GM12864 (cell line): ENCODE measurements at regions not wholly inside any gene's neighbourhood (a gene's known extent, or its start where the extent isn't known, plus 50 kb on each side); places are given as distances from the start of the nearest gene placed in this dataset.

ENCODE experiments used
- DNase-seq: peaks from one replicate; pipeline ENCODE4 v3.0.0-alpha.2; 2011; ENCODE audit warnings: low read depth
- H3K4me3 ChIP-seq: 2 replicates; pipeline ENCODE4 v1.5.1; 2011; ENCODE audit warnings: mild to moderate bottlenecking, low read depth, low read length, control low read depth
- CTCF ChIP-seq: IDR thresholded peaks from 2 replicates; pipeline ENCODE4 v1.5.1; 2011; ENCODE audit warnings: low read depth, mild to moderate bottlenecking, moderate library complexity, low read length, control low read depth, inconsistent platforms; ENCODE audit errors: missing control alignments

GRCh38 chr20:10752206-10752605 is 78.4 kb upstream of the JAG1 start:
- no peak for DNase-seq
- no peak overlapping the region for H3K4me3 ChIP-seq
- no peak for TF ChIP-seq CTCF

- no peak for TF ChIP-seq CTCF
- no peak overlapping the region for H3K4me3 ChIP-seq
- DNase-seq = no peak
These were observed 81.0 kb upstream of the JAG1 start for GRCh38 chr20:10754824-10755223.

GRCh38 chr20:10758446-10758845 is 84.6 kb upstream of the JAG1 start:
- no peak overlapping the region for H3K4me3 ChIP-seq
- DNase-seq = no peak
- TF ChIP-seq CTCF = no peak

DNA sequence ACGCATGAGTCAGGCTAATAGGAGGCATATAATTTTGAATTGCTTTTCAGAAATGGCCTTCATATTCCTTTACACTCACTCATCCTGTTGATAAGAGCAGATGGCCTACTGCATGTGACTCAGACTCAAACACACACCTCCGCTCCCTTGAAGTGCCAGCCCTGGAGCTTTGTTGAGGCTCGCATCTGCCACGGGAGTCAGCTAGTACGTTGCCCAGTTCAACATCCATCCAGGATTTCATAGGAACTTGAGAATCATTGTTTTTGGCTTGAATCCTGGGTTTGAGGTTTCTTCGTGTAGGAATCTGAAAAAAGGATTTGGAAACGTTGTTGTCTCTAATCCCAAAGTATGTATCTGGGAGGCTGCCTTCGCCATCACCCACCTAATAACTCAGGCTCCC is 87.4 kb upstream of the JAG1 start:
- no peak for TF ChIP-seq CTCF
- DNase-seq = no peak
- no peak overlapping the region for H3K4me3 ChIP-seq

DNA sequence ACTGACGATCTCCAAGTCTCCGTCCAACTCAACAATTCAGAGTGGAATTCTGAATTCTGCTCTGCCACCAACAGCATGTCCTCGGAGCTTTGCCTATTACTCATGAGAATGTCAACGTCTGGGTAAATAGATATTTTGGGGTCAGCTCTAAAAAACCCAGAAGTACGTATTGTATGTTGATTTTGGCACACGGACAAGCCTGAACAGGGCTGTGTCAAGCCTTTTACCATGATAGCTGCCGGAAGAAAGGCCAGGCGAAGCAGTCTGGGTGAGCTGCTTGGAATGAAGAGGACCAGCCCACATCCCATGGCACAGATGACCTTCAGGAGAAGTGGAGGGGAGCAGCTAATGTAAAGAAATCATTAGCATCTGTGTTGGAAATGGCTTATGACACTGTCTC is 88.0 kb upstream of the JAG1 start:
- no peak for DNase-seq
- H3K4me3 ChIP-seq = no peak overlapping the region
- no peak for TF ChIP-seq CTCF

DNA sequence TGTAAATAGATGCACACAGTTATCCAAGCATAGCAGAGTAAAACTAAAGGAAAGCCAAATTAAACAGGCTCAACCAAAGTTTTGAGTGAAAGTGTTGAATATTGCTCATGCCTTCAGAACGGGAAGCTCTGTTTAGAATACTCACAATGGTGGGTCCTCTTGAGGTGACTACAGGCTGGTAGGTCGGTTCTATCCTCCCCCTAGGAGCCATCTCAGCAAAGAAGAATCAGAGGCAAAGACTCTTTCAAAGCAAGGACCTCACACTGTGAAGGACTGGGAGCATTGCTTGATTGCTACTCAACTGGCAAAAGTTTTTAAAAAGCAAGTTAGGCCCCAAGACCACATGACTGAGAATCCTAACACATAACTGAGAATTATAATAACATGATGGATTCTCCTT is 88.4 kb upstream of the JAG1 start:
- no peak for TF ChIP-seq CTCF
- no peak for DNase-seq

GRCh38 chr20:10763112-10763511 is 89.3 kb upstream of the JAG1 start:
- no peak for TF ChIP-seq CTCF
- no peak overlapping the region for H3K4me3 ChIP-seq
- no peak for DNase-seq

More for the DNA sequence above, 88.4 kb upstream of the JAG1 start:
- H3K4me3 ChIP-seq = no peak overlapping the region
